HG03095 (cell line): ENCODE measurements at regions not wholly inside any gene's neighbourhood (a gene's known extent, or its start where the extent isn't known, plus 50 kb on each side); places are given as distances from the start of the nearest gene placed in this dataset.
"Not testable (repeated sequence)": the region's sequence is repeated elsewhere in the genome, so short reads cannot be mapped to it uniquely, and the experiment has no call there.

Experiments
- ATAC-seq: cut with Tn5 transposase; IDR thresholded peaks from one replicate; pipeline ENCODE4 v1.9.1; 2021; ENCODE audit warnings: moderate library complexity; ENCODE audit not compliant: unreplicated experiment

DNA sequence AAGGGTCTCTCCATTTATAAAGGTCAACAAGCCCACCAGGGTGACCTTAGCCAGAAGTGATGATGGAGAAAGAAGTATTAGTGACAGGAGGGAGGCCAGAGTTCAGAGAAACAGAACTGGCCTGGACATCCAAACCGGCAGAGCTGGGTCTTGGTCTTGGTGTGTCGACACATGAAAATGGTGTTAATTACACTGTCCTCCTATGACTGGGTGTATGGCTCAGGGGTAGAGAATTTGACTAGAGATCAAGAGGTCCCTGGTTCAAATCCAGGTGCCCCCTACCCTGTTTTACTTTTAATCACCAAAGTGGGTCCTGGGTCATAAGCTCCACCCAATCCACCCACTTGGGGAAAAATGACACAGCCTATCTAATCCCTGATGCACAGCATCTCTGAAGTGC is 110.6 kb upstream of the ZNF746 start:
- no peak for ATAC-seq

DNA sequence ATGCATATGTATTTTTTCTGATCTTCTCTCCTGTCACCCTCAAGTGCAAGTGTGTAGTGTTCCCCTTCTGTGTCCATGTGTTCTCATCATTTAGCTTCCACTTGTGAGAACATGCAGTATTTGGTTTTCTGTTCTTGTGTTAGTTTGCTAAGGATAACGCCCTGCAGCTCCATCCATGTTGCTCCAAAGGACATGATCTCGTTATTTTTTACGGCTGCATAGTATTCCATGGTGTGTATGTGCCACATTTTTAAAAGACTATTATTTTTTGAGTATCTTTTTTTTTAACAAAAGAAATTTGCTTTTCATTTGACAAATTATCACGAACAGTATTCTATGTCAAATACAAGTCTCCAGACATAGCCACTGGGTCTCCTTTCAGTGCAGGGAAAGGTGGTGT is 110.1 kb upstream of the ZNF746 start:
- no peak for ATAC-seq

DNA sequence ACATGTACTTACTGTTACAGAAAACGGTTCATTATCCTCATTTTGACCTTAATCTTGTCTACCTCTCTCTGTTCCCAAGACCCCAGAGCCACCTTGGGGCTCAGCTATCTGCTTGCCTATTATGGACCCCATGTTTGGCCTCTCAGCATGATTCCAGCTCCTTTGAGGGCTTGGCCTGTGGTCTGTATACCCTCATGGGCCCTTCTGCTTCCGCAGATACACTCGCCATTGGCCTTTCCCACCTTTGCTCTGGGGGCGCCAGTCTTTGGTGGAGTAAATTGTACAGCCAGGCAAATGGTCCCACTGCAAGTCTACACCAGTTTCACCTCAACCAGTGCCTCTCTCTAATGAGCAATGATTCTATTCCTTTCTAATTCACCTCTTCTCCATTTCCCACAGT is 109.2 kb upstream of the ZNF746 start:
- no peak for ATAC-seq

- ATAC-seq, result no peak
These were observed 108.1 kb upstream of the ZNF746 start for GRCh38 chr7:149605696-149606095.

GRCh38 chr7:149604521-149604920 is 106.9 kb upstream of the ZNF746 start:
- no peak for ATAC-seq

DNA sequence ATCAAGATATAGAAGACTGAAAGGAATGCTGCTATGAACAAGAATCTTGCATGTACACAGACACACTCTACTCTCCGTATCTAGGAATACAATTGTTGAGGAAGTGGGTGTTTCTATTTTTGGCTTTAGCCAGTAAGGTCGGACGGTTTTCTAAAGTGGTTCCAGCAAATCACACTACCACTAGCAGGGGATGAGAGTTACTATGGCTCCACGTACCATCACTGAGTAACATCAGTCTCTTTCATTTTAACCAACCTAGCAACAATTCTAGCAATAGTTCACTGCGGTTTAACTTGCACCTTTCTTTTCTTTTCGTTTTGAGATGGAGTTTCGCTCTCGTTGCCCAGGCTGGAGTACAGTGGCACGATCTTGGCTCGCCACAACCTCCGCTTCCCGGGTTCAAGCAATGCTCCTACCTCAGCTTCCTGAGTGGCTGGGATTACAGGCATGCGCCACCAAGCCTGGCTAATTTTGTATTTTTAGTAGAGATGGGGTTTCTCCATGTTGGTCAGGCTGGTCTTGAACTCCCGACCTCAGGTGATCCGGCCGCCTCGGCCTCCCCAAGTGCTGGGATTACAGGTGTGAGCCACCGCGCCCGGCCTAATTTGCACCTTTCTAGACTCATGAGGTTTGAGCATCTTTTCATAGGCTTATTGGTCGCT is 103.2 kb upstream of the ZNF746 start:
- ATAC-seq, result peak; percentile 93

- ATAC-seq, result peak; percentile 32
These were observed 102.1 kb upstream of the ZNF746 start for GRCh38 chr7:149599636-149600206.

- ATAC-seq, result peak; percentile 37
These were observed 101.2 kb upstream of the ZNF746 start for GRCh38 chr7:149598721-149599308.

DNA sequence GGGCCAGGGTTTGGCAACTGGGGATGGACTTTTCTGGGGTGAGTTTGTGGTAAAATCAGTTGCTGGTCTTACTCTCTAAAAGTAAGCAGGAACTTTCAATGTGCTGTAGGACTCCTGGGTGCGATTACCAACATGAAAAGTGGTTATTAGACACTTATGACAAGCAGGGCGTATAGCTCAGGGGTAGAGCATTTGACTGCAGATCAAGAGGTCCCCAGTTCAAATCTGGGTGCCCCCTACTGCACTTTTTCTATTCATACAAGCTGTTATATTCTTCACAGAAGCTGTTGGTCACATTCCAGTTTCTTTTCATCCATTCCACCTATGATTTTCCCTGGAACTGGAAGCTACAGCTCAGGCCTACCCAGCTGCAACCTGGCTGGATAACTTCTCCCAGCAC is 100.2 kb upstream of the ZNF746 start:
- ATAC-seq, result not testable (repeated sequence)

- no peak for ATAC-seq
These were observed 97.9 kb upstream of the ZNF746 start for GRCh38 chr7:149595541-149595940.

GRCh38 chr7:149595078-149595477 is 97.5 kb upstream of the ZNF746 start:
- no peak for ATAC-seq

- no peak for ATAC-seq
These were observed 91.3 kb upstream of the ZNF746 start for GRCh38 chr7:149588930-149589329.

DNA sequence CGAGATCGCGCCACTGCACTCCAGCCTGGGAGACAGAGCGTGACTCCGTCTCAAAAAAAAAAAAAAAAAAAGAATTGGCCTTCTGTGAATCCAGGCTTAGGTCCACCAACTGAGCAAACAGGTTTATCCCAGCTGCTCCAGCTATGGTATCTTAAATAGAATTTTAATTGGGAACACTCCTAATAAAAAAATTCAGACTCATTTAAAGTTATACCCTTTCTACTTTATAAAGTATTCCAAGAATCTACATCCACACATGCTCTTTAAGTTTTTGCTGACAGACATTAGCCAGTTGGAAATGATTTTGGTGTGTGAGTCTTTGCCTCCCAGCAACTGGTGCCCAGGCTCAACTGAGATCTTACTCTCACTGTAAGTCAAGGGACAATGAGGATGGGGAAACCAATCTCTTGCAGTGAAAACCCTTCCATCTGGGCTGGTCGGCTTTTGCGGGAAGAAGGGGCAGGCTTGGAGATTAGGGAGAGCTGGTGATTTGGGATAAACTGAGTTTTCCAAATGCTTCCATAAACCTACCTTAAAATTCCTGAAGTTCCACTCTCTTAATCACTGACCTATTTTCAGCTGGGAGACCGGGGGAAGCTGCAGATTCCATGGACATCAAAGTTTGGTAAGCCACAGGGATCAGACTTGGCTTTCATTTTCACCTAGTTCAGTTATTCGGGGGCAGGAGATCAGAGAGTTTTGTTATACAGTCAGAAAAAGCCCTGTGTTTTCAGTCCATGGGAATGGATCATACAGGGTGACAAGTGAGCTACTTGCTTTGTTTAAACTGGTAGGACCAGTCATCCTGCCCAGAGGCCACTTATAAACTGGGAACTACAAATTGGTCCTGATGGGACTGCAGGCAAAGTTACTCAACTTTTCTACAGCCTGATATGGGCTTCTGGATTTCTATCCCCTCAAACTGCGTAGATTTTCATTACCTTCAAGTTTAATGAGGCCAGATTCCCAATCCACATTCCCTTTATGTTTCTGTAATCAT is 89.3 kb upstream of the ZNF746 start:
- no peak for ATAC-seq

- no peak for ATAC-seq
These were observed 86.9 kb upstream of the ZNF746 start for GRCh38 chr7:149584530-149584929.

- no peak for ATAC-seq
These were observed 86.4 kb upstream of the ZNF746 start for GRCh38 chr7:149584009-149584408.

DNA sequence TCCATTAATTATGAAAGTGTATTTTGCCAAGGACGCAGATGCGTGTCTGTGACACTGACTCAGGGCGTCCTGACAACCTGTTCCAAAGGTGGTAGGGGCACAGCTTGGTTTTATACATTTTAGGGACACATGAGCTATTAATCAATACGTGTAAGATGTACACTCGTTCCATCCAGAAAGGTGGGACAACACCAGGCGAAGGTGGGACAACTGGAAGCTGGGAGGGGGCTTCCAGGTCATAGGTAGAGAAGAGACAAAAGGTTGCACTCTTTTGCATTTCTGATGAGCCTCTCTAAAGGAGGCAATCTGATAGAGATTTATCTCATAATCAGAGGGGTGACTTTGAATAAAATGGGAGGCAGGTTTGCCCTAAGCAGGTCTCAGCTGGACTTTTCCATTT is 82.7 kb upstream of the ZNF746 start:
- ATAC-seq, result no peak

- ATAC-seq, result not testable (repeated sequence)
These were observed 81.8 kb upstream of the ZNF746 start for GRCh38 chr7:149579365-149579764.

GRCh38 chr7:149574428-149574827 is 76.8 kb upstream of the ZNF746 start:
- not testable (repeated sequence) for ATAC-seq

DNA sequence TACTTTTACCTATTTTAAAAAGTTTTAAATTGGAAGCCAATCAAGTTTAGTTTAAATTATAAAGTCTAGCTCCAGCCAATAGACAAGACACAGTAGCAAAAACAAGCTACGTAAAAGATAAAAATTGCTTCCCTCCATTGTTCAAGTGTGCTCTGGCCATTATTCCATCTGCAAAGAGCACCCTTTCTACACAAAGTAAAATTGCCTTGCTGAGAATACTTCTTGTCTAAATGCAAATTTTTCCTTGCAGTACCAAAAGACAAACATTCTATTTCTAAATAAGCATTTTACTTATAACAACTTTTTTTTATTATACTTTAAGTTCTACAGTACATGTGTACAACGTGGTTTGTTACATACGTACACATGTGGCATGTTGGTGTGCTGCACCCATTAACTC is 75.9 kb upstream of the ZNF746 start:
- no peak for ATAC-seq

DNA sequence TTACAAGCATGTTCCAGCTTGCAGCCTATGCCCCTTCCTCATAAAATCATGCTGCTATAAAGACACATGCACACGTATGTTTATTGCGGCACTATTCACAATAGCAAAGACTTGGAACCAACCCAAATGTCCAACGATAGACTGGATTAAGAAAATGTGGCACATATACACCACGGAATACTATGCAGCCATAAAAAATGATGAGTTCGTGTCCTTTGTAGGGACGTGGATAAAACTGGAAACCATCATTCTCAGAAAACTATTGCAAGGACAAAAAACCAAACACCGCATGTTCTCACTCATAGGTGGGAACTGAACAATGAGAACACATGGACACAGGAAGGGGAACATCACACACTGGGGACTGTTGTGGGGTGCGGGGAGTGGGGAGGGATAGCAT is 75.3 kb upstream of the ZNF746 start:
- not testable (repeated sequence) for ATAC-seq

- ATAC-seq, result no peak
These were observed 73.2 kb upstream of the ZNF746 start for GRCh38 chr7:149570784-149571183.
